NCI-H2227 (cell line): ENCODE measurements at regions not wholly inside any gene's neighbourhood (a gene's known extent, or its start where the extent isn't known, plus 50 kb on each side); places are given as distances from the start of the nearest gene placed in this dataset.
"Not testable (repeated sequence)": the region's sequence is repeated elsewhere in the genome, so short reads cannot be mapped to it uniquely, and the experiment has no call there.

Experiments used
- DNase-seq: peaks from one replicate; lab custom pipeline; 2025; ENCODE audit not compliant: unreplicated experiment; lab: John Stamatoyannopoulos, UW

DNA sequence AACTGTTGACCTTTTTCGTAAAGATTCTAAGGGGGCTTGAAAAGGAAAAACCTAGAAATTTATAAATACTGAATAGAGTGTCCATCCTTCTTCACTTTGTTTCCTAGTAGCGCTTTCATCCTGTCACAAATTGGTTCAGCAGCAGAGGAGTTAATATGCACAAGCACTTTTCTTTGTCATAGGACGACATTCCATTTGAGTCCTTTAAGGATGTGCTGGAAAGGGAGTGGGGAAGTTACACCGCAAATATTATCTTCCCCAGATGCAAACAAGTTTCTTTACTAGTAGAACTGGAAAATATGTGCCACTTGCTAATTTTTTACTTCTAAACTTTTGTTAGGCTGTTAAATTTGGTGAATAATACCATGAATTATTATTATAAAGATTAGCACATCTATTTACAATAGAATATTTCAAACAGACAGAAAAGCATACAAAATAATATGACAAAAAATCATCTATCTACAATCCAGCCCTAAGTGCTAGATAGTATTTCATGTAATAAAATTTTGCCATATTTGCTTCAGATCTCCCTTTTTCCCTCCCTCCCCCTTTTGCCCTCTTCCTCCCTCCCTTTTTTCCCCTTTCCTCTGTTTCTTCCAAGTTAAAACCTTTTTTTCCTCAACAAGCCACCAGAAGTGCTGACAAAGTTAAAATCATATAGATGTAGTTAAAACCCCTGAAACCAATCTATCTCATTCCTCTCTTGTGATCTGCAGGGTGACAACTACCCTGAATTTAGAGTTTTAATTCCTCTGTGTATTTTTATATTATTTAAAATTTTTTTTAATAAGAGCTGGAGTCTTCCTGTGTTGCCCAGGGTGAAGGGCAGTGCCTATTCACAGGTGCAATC, 50.5 kb upstream of the MAP4K3 start:
- DNase-seq, result no peak

DNA sequence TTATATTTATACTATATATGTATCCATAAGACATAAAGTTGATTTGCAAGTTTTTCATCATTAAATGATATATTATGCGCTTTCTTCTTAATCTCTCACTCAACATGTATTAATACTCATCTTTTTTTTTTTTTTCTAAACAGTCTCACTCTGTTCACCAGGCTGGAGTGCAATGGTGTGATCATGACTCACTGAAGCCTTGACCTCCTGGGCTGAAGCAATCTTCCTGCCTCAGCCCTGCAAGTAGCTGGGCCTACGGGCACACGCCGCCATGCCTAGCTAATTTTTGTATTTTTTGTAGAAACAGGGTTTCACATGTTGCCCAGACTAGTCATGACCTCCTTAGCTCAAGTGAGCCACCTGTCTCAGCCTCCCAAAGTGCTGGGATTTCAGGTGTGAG, 51.4 kb upstream of the MAP4K3 start:
- DNase-seq, result no peak

DNA sequence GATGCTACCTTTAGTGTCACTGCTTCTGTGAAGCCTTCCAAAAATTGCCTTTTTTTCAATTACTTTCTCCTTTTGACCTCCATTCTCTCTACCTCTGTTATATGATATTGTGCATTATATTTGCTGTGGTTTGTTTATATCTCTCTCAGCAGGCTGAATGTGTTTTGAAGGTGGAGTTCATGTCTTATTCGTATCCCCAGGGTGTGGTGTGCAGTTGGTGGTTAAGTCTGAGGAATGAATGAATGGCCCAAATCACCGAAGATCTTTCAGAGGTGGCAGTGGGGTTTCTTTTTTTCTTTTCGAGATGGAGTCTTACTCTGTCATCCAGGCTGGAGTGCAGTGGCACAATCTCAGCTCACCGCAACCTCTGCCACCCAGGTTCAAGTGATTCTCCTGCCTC, 53.5 kb upstream of the MAP4K3 start:
- DNase-seq, result no peak

GRCh38 chr2:39491653-39492052, 54.6 kb upstream of the MAP4K3 start:
- DNase-seq, result no peak

- no peak for DNase-seq
Observed at GRCh38 chr2:39492095-39492590, 55.1 kb upstream of the MAP4K3 start.

- no peak for DNase-seq
Observed at GRCh38 chr2:39492716-39493115, 55.6 kb upstream of the MAP4K3 start.

- DNase-seq, result no peak
Observed at GRCh38 chr2:39494784-39495251, 57.7 kb upstream of the MAP4K3 start.

DNA sequence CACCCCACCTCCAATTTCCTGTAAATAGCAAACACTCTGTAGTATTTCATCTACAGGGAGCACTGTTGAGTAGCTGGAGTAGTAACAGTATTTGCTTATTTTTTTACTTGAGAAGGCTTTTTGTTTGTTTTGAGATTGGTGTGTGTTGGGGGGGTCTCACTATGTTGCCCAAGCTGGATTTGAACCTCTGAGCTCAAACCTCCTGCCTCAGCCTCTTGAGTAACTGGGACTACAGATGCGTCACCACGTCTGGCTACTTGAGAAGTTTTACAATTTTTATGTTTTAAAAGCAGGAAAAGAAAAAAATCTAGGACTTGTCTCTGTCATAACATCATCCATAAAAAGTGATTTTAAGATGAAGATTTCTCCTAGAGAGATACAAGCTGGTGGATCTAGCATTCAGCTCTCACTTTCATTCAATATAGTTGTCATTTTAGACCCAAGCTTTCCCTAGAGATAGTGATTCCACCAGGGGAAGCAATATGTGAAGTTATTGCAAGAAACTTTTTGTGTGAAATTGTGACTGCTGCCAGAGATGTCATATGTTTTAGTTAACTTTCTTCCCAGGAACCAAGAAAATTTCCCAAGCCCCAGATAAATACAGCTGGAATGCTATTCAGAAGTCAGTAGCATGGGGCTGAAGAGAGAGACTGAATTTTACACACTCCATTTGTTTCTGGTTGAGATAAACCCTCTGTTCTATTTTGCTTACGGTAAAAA, 60.2 kb upstream of the MAP4K3 start:
- DNase-seq, result no peak

- not testable (repeated sequence) for DNase-seq
Observed at GRCh38 chr2:39498176-39498575, 61.1 kb upstream of the MAP4K3 start.

GRCh38 chr2:39498786-39499185, 61.7 kb upstream of the MAP4K3 start:
- DNase-seq, result no peak

DNA sequence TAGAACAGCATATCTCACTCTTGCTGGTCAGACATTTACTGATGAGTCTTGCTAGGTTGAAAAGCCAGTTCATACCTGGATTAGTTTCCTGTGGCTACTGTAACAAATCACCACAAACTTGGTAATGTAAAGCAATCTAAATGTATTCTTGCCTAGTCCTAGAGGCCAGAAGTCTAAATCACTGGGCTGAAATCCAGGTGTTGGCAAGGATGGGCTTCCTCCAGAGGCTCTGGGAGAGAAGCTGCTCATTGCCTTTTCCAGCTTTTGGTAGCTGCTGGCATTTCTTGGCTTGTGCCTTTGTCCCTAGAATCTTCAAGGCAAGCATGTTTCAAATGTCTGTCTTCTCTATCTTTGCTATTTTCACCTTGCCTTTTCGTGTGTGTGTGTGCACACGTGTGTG, 62.3 kb upstream of the MAP4K3 start:
- no peak for DNase-seq

GRCh38 chr2:39501412-39501811, 64.3 kb upstream of the MAP4K3 start:
- DNase-seq, result no peak

DNA sequence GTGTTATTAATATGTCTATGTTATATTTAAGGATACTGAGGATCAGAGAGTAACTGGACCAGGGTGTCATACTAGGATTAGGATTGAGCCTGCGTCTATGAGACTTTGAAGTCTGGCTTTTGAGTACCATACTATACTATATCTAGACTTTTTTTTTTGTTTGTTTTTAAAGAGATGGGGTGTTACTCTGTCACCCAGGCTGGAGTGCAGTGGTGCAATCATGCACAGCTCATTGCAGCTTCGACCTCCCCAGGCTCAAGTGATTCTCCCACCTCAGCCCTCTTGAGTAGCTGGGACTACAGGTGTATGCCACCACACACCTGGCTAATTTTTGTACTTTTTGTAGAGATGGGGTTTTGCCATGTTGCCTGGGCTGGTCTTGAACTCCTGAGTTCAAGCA, 66.2 kb upstream of the MAP4K3 start:
- DNase-seq, result no peak

GRCh38 chr2:39504790-39505335, 67.8 kb upstream of the MAP4K3 start:
- DNase-seq, result no peak

DNA sequence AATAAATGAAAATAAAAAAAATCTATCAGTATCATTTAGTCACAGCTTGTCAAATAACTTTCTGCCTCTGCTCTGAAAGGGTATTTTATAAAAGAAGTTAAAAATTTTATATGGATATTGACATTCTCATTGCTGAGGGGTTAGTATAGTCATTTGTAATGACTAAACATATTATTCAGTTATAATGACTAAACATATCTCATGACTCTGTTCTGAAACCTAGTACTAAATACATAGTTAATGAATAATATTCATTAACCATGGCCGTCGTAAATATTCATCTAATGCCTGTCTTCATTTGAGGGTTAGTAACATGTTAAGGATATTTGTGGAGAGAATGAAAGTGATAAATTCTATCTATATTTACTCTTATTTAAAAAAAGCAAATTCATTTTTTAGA, 69.1 kb upstream of the MAP4K3 start:
- no peak for DNase-seq

GRCh38 chr2:39508198-39508597, 71.1 kb upstream of the MAP4K3 start:
- DNase-seq, result no peak

DNA sequence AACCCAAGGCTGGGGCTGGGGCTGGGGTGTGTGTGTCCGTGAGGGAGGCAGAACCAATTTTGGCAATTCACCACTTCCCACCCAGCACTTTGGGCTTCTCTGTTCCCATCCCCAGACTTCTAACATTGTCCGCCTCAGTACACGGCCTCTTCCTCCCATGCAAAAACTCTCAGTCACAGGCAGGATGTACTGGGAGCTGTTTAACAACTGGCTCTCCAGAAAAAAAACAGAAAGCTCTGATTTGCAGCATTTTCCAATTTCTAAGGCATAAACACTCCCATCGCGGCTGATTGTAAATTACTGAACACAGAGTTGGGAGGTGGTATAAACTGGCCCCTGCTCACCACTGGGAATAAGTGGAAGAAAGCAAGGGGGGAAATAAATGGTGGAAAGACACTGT, 73.1 kb upstream of the MAP4K3 start:
- DNase-seq, result no peak

GRCh38 chr2:39511219-39511604, 74.1 kb upstream of the MAP4K3 start:
- no peak for DNase-seq

GRCh38 chr2:39511605-39512433, 74.7 kb upstream of the MAP4K3 start:
- no peak for DNase-seq

DNA sequence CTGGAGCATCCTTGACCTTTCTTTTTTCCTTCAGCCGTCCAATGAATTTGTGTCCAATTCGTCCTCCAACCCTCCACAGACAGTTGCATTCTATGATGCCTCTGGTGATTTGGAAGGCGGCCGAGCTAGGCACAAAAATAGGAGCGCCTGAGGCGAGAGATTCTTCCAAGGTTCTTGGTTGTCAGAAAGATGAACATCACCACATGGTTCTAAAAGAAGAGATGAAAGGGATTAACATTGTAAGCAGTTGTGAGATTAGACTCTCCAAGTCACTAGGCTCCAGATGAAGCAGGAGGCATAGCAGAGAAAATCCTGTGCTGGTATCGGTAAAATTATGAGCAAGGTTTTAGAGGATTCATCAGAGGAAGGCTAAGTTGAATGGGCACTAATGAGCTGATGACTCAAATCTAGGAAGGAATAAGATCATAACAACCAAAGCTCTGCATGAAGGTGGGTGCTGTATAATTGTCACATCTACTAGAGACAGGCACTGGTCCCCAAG, 75.4 kb upstream of the MAP4K3 start:
- DNase-seq, result no peak

DNA sequence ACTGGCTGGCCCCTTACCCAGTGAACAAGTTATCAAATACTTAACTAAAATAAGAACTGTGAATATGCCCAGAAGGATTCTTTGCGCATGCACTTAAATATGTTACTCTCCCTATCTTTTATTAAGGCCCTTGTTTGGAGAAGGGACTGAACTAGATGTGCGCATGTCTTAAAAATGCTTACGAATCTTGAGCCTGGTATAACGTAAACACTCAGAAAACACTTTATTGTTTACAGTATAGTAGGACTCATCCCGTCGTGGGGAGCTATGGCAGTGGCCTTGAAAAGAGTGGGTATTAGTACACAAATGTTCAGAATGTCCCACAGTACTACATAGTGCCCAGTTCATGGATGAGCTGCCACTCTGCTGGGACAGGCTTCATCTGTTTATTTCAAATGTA, 75.9 kb upstream of the MAP4K3 start:
- no peak for DNase-seq
